ENCODE measurements at regions not wholly inside any gene's neighbourhood (a gene's known extent, or its start where the extent isn't known, plus 50 kb on each side); places are given as distances from the start of the nearest gene placed in this dataset.

- H3K27me3 ChIP-seq = no peaks in the 10 kb centered on the region
- intact Hi-C loops (cut with DNase I; ENCODE audit: low total_unique reads) = no loop called here
- no peak overlapping the region for H3K27ac ChIP-seq
- no peaks in the 10 kb centered on the region for H3K36me3 ChIP-seq
- no peaks in the 10 kb centered on the region for H3K9me3 ChIP-seq
- TF ChIP-seq POLR2AphosphoS5 (IDR thresholded peaks at IDR 0.05) (no peak), POLR2A (IDR thresholded peaks at IDR 0.05) (no peak)
- TF ChIP-seq, protein P1, sequence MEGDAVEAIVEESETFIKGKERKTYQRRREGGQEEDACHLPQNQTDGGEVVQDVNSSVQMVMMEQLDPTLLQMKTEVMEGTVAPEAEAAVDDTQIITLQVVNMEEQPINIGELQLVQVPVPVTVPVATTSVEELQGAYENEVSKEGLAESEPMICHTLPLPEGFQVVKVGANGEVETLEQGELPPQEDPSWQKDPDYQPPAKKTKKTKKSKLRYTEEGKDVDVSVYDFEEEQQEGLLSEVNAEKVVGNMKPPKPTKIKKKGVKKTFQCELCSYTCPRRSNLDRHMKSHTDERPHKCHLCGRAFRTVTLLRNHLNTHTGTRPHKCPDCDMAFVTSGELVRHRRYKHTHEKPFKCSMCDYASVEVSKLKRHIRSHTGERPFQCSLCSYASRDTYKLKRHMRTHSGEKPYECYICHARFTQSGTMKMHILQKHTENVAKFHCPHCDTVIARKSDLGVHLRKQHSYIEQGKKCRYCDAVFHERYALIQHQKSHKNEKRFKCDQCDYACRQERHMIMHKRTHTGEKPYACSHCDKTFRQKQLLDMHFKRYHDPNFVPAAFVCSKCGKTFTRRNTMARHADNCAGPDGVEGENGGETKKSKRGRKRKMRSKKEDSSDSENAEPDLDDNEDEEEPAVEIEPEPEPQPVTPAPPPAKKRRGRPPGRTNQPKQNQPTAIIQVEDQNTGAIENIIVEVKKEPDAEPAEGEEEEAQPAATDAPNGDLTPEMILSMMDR (IDR thresholded peaks at IDR 0.05) = no peak
- H3K4me3 ChIP-seq = no peak overlapping the region
- H3K4me1 ChIP-seq = no peaks in the 10 kb centered on the region
- DNase-seq (ENCODE audit: low spot score in 2 of 2) = no peak
Observed at GRCh38 chr2:219991116-219991515, 363.7 kb downstream of the SLC4A3 start.

DNA sequence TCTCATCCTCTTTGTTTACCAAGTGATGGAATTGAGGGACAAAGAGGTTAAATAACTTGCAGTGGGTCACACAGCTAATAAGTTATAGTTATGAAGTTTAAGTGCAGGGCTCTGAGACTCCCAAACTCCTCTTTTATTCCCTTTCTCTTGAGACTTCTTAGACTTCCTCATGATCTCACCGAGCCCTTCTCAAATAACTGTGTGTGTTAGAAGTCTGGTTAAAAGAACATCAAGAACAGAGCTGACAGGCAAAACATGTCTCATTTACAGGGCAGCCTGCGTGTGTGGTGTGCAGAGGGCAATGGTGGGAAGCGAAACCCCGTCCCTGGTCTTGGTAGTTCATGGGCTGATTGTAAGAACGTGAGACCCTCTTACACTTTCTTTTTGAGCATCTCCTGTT is 368.0 kb downstream of the SLC4A3 start:
- TF ChIP-seq POLR2A (IDR thresholded peaks at IDR 0.05) (no peak), POLR2AphosphoS5 (IDR thresholded peaks at IDR 0.05) (no peak)
- TF ChIP-seq, protein P1 (IDR thresholded peaks at IDR 0.05) = no peak
- Histone ChIP-seq H3K9me3 (no peaks in the 10 kb centered on the region), H3K4me3 (no peak overlapping the region), H3K4me1 (no peaks in the 10 kb centered on the region), H3K36me3 (no peaks in the 10 kb centered on the region), H3K27ac (no peak overlapping the region), H3K27me3 (no peaks in the 10 kb centered on the region)
- intact Hi-C loops (cut with DNase I; ENCODE audit: low total_unique reads) = no loop called here
- no peak for DNase-seq (ENCODE audit: low spot score in 2 of 2)

- Histone ChIP-seq H3K27ac (peak overlapping the region in 1 of 2 donors; percentile 32), H3K36me3 (no peaks in the 10 kb centered on the region), H3K4me1 (no peaks in the 10 kb centered on the region), H3K9me3 (no peaks in the 10 kb centered on the region), H3K4me3 (no peak overlapping the region), H3K27me3 (no peaks in the 10 kb centered on the region)
- no peak for DNase-seq (ENCODE audit: low spot score in 2 of 2)
- intact Hi-C loops (cut with DNase I; ENCODE audit: low total_unique reads) = no loop called here
- TF ChIP-seq, protein P1 (IDR thresholded peaks at IDR 0.05) = no peak
- TF ChIP-seq POLR2AphosphoS5 (IDR thresholded peaks at IDR 0.05) (no peak), POLR2A (IDR thresholded peaks at IDR 0.05) (no peak)
Observed at GRCh38 chr2:219995991-219996765, 368.7 kb downstream of the SLC4A3 start.

DNA sequence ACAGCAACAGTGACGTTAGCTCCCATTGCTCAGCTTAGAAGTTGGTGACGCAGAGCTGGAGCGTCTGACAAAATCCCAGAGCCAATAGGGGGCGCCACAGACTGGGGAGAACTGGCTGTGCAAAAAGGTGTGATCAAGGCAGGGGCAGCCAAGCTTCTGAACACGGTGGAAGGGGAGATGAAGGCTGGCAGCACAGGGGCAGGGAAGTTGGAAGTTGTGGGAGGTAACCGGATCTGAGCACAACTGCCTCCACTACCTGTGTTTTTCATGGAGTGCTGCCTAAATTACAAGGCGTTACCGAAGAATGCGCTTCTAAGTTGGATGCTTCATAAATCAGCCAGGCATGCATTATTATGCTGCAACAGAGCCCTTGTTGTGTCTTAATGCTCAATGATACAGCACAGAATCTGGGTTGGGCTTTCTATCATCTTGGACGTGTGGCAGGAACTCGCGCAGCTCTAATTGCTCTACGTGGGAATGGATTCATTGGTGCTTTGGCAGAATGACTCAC is 370.0 kb downstream of the SLC4A3 start:
- Histone ChIP-seq H3K9me3 (no peaks in the 10 kb centered on the region), H3K4me1 (no peaks in the 10 kb centered on the region), H3K27me3 (no peaks in the 10 kb centered on the region), H3K4me3 (no peak overlapping the region), H3K27ac (no peak overlapping the region), H3K36me3 (no peaks in the 10 kb centered on the region)
- intact Hi-C loops (cut with DNase I; ENCODE audit: low total_unique reads) = no loop called here
- DNase-seq (ENCODE audit: low spot score in 2 of 2) = peak in 1 of 2 donors; percentile 52
- TF ChIP-seq POLR2AphosphoS5 (IDR thresholded peaks at IDR 0.05) (no peak), POLR2A (IDR thresholded peaks at IDR 0.05) (no peak)
- TF ChIP-seq, protein P1 (IDR thresholded peaks at IDR 0.05) = peak in 1 of 3 donors; percentile 8

- H3K36me3 ChIP-seq = no peaks in the 10 kb centered on the region
Observed at GRCh38 chr2:219998107-219998506, 370.7 kb downstream of the SLC4A3 start.

More at GRCh38 chr2:219998107-219998506, 370.7 kb downstream of the SLC4A3 start:
- no peak overlapping the region for H3K4me3 ChIP-seq
- TF ChIP-seq, protein P1 (IDR thresholded peaks at IDR 0.05) = no peak
- TF ChIP-seq POLR2A (IDR thresholded peaks at IDR 0.05) (no peak), POLR2AphosphoS5 (IDR thresholded peaks at IDR 0.05) (no peak)
- no peaks in the 10 kb centered on the region for H3K27me3 ChIP-seq
- H3K4me1 ChIP-seq = no peaks in the 10 kb centered on the region
- H3K9me3 ChIP-seq = no peaks in the 10 kb centered on the region
- intact Hi-C loops (cut with DNase I; ENCODE audit: low total_unique reads) = no loop called here
- H3K27ac ChIP-seq = no peak overlapping the region
- no peak for DNase-seq (ENCODE audit: low spot score in 2 of 2)

All from breast epithelium (tissue), 4 donors.